CD4-positive, alpha-beta T cell (primary cell): ENCODE measurements at regions not wholly inside any gene's neighbourhood (a gene's known extent, or its start where the extent isn't known, plus 50 kb on each side); places are given as distances from the start of the nearest gene placed in this dataset.
A peak's percentile ranks its signal among the peaks of the same experiment; 100 is the strongest.
"Not testable (repeated sequence)": the region's sequence is repeated elsewhere in the genome, so short reads cannot be mapped to it uniquely, and the experiment has no call there.

Experiments
- ATAC-seq: fragments of 200-7000 bp; cut with Tn5 transposase; one replicate; pipeline ENCODE4 v1.10.0; 2022; ENCODE audit warnings: mild to moderate bottlenecking; ENCODE audit not compliant: poor library complexity
- CTCF ChIA-PET: fragments of 350-600 bp; sonication (Branson Sonifier 250); formaldehyde crosslinking; loops from one replicate; lab custom pipeline; 2021; ENCODE audit warnings: antibody characterized with exemption, inconsistent platforms; lab: Charles Lee
- POLR2A ChIA-PET: fragments of 350-600 bp; sonication (Branson Sonifier 250); formaldehyde crosslinking; loops from one replicate; lab custom pipeline; 2021; ENCODE audit warnings: antibody characterized with exemption, inconsistent platforms; lab: Charles Lee
- DNase-seq, 14 experiments: peaks; one replicate each; pipeline ENCODE4 v3.0.0-alpha.2; 2013 to 2020; ENCODE audit warnings: mixed read lengths in 2 of 14
- H3K27ac ChIP-seq, 2 donors: one replicate each; pipeline versions ENCODE4 v1.5.1 to v1.7.0; 2013; ENCODE audit warnings: low read length in 2 of 2, low read depth in 1 of 2, mild to moderate bottlenecking in 1 of 2
- H3K27me3 ChIP-seq, 2 experiments: 1 replicate in 1 of 2; 2 replicates in 1 of 2; pipeline versions ENCODE4 v1.6.1 to v1.7.0; 2013; ENCODE audit warnings: low read length in 2 of 2, control low read depth in 1 of 2, mild to moderate bottlenecking in 1 of 2, moderate library complexity in 1 of 2; ENCODE audit not compliant: insufficient read depth in 2 of 2, control insufficient read depth in 1 of 2
- H3K36me3 ChIP-seq: one replicate; pipeline ENCODE4 v1.6.1; 2013; ENCODE audit warnings: low read length, control low read depth; ENCODE audit not compliant: insufficient read depth
- H3K4me1 ChIP-seq: one replicate; pipeline ENCODE4 v1.6.1; 2013; ENCODE audit warnings: low read length, control low read depth; ENCODE audit not compliant: insufficient read depth
- H3K4me3 ChIP-seq: one replicate; pipeline ENCODE4 v1.5.1; 2013; ENCODE audit warnings: mild to moderate bottlenecking, low read length, moderate library complexity
- H3K9me3 ChIP-seq, 2 experiments: 1 replicate in 1 of 2; 2 replicates in 1 of 2; pipeline versions ENCODE4 v1.6.1 to v1.7.0; 2013; ENCODE audit warnings: low read length in 2 of 2, mild to moderate bottlenecking in 2 of 2, control low read depth in 1 of 2, moderate library complexity in 1 of 2; ENCODE audit not compliant: control insufficient read depth in 1 of 2, insufficient read depth in 1 of 2
- H3K27ac Mint-ChIP-seq: one replicate; pipeline ENCODE4 v1.8.0; 2020; ENCODE audit warnings: mixed read lengths
- H3K27me3 Mint-ChIP-seq: one replicate; pipeline ENCODE4 v1.8.0; 2021; ENCODE audit warnings: mixed read lengths
- H3K36me3 Mint-ChIP-seq: one replicate; pipeline ENCODE4 v1.8.0; 2021; ENCODE audit warnings: low read depth, mixed read lengths
- H3K4me1 Mint-ChIP-seq: one replicate; pipeline ENCODE4 v1.8.0; 2021; ENCODE audit warnings: low read depth, mixed read lengths
- H3K4me3 Mint-ChIP-seq: one replicate; pipeline ENCODE4 v1.8.0; 2020; ENCODE audit warnings: mild to moderate bottlenecking, mixed read lengths
- H3K9me3 Mint-ChIP-seq: one replicate; pipeline ENCODE4 v1.8.0; 2020; ENCODE audit warnings: mixed read lengths
- CTCF ChIP-seq: fragments of 200-600 bp; IDR thresholded peaks from one replicate; pipeline ENCODE4 v1.8.0; 2022; ENCODE audit warnings: antibody characterized with exemption, mild to moderate bottlenecking
- intact Hi-C, 2 experiments: fragments of 100-400 bp; cut with DNase I in 1 of 2; cut with micrococcal nuclease in 1 of 2; formaldehyde crosslinking; loops; one replicate each; pipeline versions ENCODE4 v1.15.1 to v1.9.0; 2023 to 2025; cut with DNase I, micrococcal nuclease

GRCh38 chr4:9602389-9602914, 158.2 kb downstream of the DEFB131A start:
- no peaks in the 10 kb centered on the region for H3K27me3 ChIP-seq
- peak overlapping the region; percentile 59 for H3K4me3 Mint-ChIP-seq
- CTCF ChIA-PET, result no interaction called here
- H3K4me1 ChIP-seq, result peaks cover 23% of the 10 kb centered on the region
- no peaks in the 10 kb centered on the region for H3K27me3 Mint-ChIP-seq
- ATAC-seq (no peak), DNase-seq (no peak)
- no peak for TF ChIP-seq CTCF
- H3K4me1 Mint-ChIP-seq, result peaks cover 51% of the 10 kb centered on the region
- intact Hi-C loops, result loop anchor here in 1 of 2 experiments (5.0 kb wide), 1 partner anchor 65 kb away; no protein-coding TSS in a partner anchor
- H3K9me3 ChIP-seq, result no peaks in the 10 kb centered on the region
- H3K36me3 Mint-ChIP-seq, result peaks cover 24% of the 10 kb centered on the region
- peak overlapping the region; percentile 98 for H3K27ac Mint-ChIP-seq
- H3K27ac ChIP-seq, result no peak overlapping the region
- no peak overlapping the region for H3K4me3 ChIP-seq
- POLR2A ChIA-PET, result interaction anchor here (1.1 kb wide), 1 partner anchor 515 kb away, joined by 3 read pairs; no protein-coding TSS in a partner anchor
- H3K36me3 ChIP-seq, result no peaks in the 10 kb centered on the region
- H3K9me3 Mint-ChIP-seq, result no peaks in the 10 kb centered on the region

- POLR2A ChIA-PET, result interaction anchor here (1.3 to 2.5 kb wide), 2 partner anchors 87 to 513 kb away, joined by 5 to 7 read pairs; partner anchors contain the start of gene WDR1
- H3K27ac ChIP-seq, result peak overlapping the region; percentile 41 to 89
- Mint-ChIP-seq H3K4me3 (peak overlapping the region; percentile 94), H3K36me3 (peaks cover 14% of the 10 kb centered on the region), H3K4me1 (peaks cover 51% of the 10 kb centered on the region), H3K27ac (peak overlapping the region; percentile 98)
- not testable (repeated sequence) for H3K27me3 ChIP-seq, H3K36me3 ChIP-seq, ATAC-seq, H3K9me3 Mint-ChIP-seq, H3K27me3 Mint-ChIP-seq, H3K9me3 ChIP-seq
- H3K4me1 ChIP-seq, result peaks cover 27% of the 10 kb centered on the region
- intact Hi-C loops, result loop anchor here in 1 of 2 experiments (5.0 kb wide), 1 partner anchor 67 kb away; no protein-coding TSS in a partner anchor
- H3K4me3 ChIP-seq, result peak overlapping the region; percentile 49
- CTCF ChIA-PET, result interaction anchor here (0.7 to 1.4 kb wide), 2 partner anchors 72 kb away, joined by 3 to 6 read pairs; no protein-coding TSS in a partner anchor
- DNase-seq, result peak; percentile 14 to 83 (median 48)
Measured at GRCh38 chr4:9604031-9604892, 160.0 kb downstream of the DEFB131A start.

- Mint-ChIP-seq H3K4me1 (peaks cover 51% of the 10 kb centered on the region), H3K27ac (peak overlapping the region; percentile 98), H3K4me3 (peak overlapping the region; percentile 94)
- ATAC-seq, H3K27me3 ChIP-seq, H3K9me3 ChIP-seq, H3K36me3 ChIP-seq, H3K9me3 Mint-ChIP-seq, H3K36me3 Mint-ChIP-seq, H3K27me3 Mint-ChIP-seq: not testable (repeated sequence)
- ChIA-PET POLR2A (interaction anchor here (1.3 to 2.5 kb wide), 2 partner anchors 87 to 512 kb away, joined by 5 to 7 read pairs; partner anchors contain the start of gene WDR1), CTCF (interaction anchor here (0.7 kb wide), 1 partner anchor 73 kb away, joined by 3 read pairs; no protein-coding TSS in a partner anchor)
- H3K4me3 ChIP-seq, result peak overlapping the region; percentile 49
- intact Hi-C loops, result loop anchor here in 1 of 2 experiments (5.0 kb wide), 1 partner anchor 68 kb away; no protein-coding TSS in a partner anchor
- H3K27ac ChIP-seq, result peak overlapping the region; percentile 41 to 89
- peak in 2 of 14 experiments; percentile 35 to 47 for DNase-seq
- peaks cover 27% of the 10 kb centered on the region for H3K4me1 ChIP-seq
Measured at GRCh38 chr4:9604893-9605190, 160.6 kb downstream of the DEFB131A start.

- no peak for DNase-seq
Measured at GRCh38 chr4:9608300-9608699, 164.1 kb downstream of the DEFB131A start.

GRCh38 chr4:9610321-9610720, 166.1 kb downstream of the DEFB131A start:
- H3K27ac ChIP-seq, H3K9me3 Mint-ChIP-seq, CTCF ChIA-PET, intact Hi-C loops, H3K27me3 Mint-ChIP-seq, H3K27ac Mint-ChIP-seq, ATAC-seq, H3K36me3 ChIP-seq, H3K9me3 ChIP-seq, H3K27me3 ChIP-seq, DNase-seq, H3K4me3 ChIP-seq, POLR2A ChIA-PET, H3K4me3 Mint-ChIP-seq, H3K36me3 Mint-ChIP-seq, H3K4me1 ChIP-seq: not testable (repeated sequence)
- peaks cover 11% of the 10 kb centered on the region for H3K4me1 Mint-ChIP-seq

More at GRCh38 chr4:9608300-9608699, 164.1 kb downstream of the DEFB131A start:
- ChIA-PET CTCF (no interaction called here), POLR2A (no interaction called here)
- Mint-ChIP-seq H3K4me3 (no peak overlapping the region), H3K36me3 (peaks cover 7% of the 10 kb centered on the region), H3K9me3 (no peaks in the 10 kb centered on the region), H3K27me3 (no peaks in the 10 kb centered on the region), H3K27ac (no peak overlapping the region), H3K4me1 (peaks cover 31% of the 10 kb centered on the region)
- Histone ChIP-seq H3K27ac (no peak overlapping the region), H3K27me3 (no peaks in the 10 kb centered on the region), H3K9me3 (no peaks in the 10 kb centered on the region), H3K4me1 (peaks cover 18% of the 10 kb centered on the region), H3K4me3 (no peak overlapping the region), H3K36me3 (no peaks in the 10 kb centered on the region)
- no peak for ATAC-seq
- no peak for TF ChIP-seq CTCF
- intact Hi-C loops, result no loop called here
